B cell (primary cell): ENCODE measurements at regions not wholly inside any gene's neighbourhood (a gene's known extent, or its start where the extent isn't known, plus 50 kb on each side); places are given as distances from the start of the nearest gene placed in this dataset.
A peak's percentile ranks its signal among the peaks of the same experiment; 100 is the strongest.

ENCODE experiments used
- ATAC-seq: fragments of 200-7000 bp; cut with Tn5 transposase; one replicate; pipeline ENCODE4 v1.10.0; 2021; ENCODE audit warnings: low read depth, mild to moderate bottlenecking, moderate number of reproducible peaks, moderate library complexity
- CTCF ChIA-PET: fragments of 350-600 bp; sonication (Branson Sonifier 250); formaldehyde crosslinking; loops from one replicate; lab custom pipeline; 2021; ENCODE audit warnings: antibody characterized with exemption, inconsistent platforms; lab: Charles Lee
- POLR2A ChIA-PET: fragments of 350-600 bp; sonication (Branson Sonifier 250); formaldehyde crosslinking; loops from one replicate; lab custom pipeline; 2021; ENCODE audit warnings: antibody characterized with exemption; lab: Charles Lee
- DNase-seq: peaks from one replicate; pipeline ENCODE4 v3.0.0; 2013
- H2AFZ ChIP-seq: 2 replicates; pipeline ENCODE4 v1.6.1; 2012; ENCODE audit warnings: mild to moderate bottlenecking, low read depth, low read length; ENCODE audit not compliant: insufficient read depth, poor library complexity, severe bottlenecking
- H3K27ac ChIP-seq, 2 donors: 1 replicate in 1 of 2; 2 replicates in 1 of 2; pipeline ENCODE4 v1.5.1; 2012 to 2013; ENCODE audit warnings: low read length in 2 of 2, mild to moderate bottlenecking in 2 of 2, moderate library complexity in 1 of 2
- H3K27me3 ChIP-seq, 4 experiments: fragments of 200-600 bp in 1 of 4; sonication (generic) in 1 of 4; replicated peaks in 1 of 4; 1 replicate in 2 of 4; 2 replicates in 2 of 4; pipeline versions ENCODE4 v1.6.1 to v1.7.0; 2013 to 2016; ENCODE audit warnings: low read length in 3 of 4, mild to moderate bottlenecking in 2 of 4, mixed read lengths in 1 of 4, moderate library complexity in 1 of 4; ENCODE audit not compliant: insufficient read depth in 4 of 4, control insufficient read depth in 3 of 4; ENCODE audit errors: control extremely low read depth in 1 of 4
- H3K36me3 ChIP-seq, 2 experiments: replicated peaks in 1 of 2; 1 replicate in 1 of 2; 2 replicates in 1 of 2; pipeline versions ENCODE4 v1.6.1 to v1.7.1; 2013; ENCODE audit warnings: low read length in 1 of 2; ENCODE audit not compliant: insufficient read depth in 2 of 2, control insufficient read depth in 1 of 2; ENCODE audit errors: control extremely low read depth in 1 of 2, extremely low read depth in 1 of 2
- H3K4me1 ChIP-seq, 2 donors: fragments of 200-600 bp in 1 of 2; sonication (generic) in 1 of 2; 1 replicate in 1 of 2; 2 replicates in 1 of 2; pipeline versions ENCODE4 v1.5.1 to v1.6.1; 2013 to 2017; ENCODE audit warnings: low read length in 2 of 2; ENCODE audit not compliant: control insufficient read depth in 2 of 2, insufficient read depth in 2 of 2
- H3K4me2 ChIP-seq: replicated peaks from 2 replicates; pipeline ENCODE3; 2012; ENCODE audit warnings: mild to moderate bottlenecking, low read depth, low read length; ENCODE audit not compliant: poor library complexity, severe bottlenecking
- H3K4me3 ChIP-seq, 5 experiments: fragments of 200-600 bp in 1 of 5; sonication (generic) in 1 of 5; 1 replicate in 3 of 5; 2 replicates in 2 of 5; pipeline versions ENCODE4 v1.5.1 to v1.7.0; 2011 to 2016; ENCODE audit warnings: low read length in 4 of 5, mild to moderate bottlenecking in 4 of 5, low read depth in 2 of 5, control low read depth in 1 of 5, moderate library complexity in 1 of 5; ENCODE audit not compliant: insufficient read depth in 1 of 5; ENCODE audit errors: control extremely low read depth in 1 of 5, extremely low read depth in 1 of 5
- H3K79me2 ChIP-seq: fragments of 200-600 bp; sonication (generic); one replicate; pipeline ENCODE4 v1.6.0; 2016; ENCODE audit warnings: low read length; ENCODE audit not compliant: control insufficient read depth, insufficient read depth
- H3K9ac ChIP-seq: fragments of 200-600 bp; sonication (generic); 2 replicates; pipeline ENCODE4 v1.6.1; 2017; ENCODE audit warnings: mild to moderate bottlenecking, low read length, moderate library complexity
- H3K9me3 ChIP-seq, 3 donors: one replicate each; pipeline versions ENCODE4 v1.6.1 to v1.7.1; 2013; ENCODE audit warnings: low read length in 2 of 3; ENCODE audit not compliant: control insufficient read depth in 2 of 3, insufficient read depth in 1 of 3; ENCODE audit errors: control extremely low read depth in 1 of 3
- H4K20me1 ChIP-seq: 2 replicates; pipeline ENCODE4 v1.6.0; 2012; ENCODE audit warnings: mild to moderate bottlenecking, low read length; ENCODE audit not compliant: insufficient read depth, control insufficient read depth, poor library complexity, severe bottlenecking
- H3K27ac Mint-ChIP-seq: one replicate; pipeline ENCODE4 v1.8.0; 2021; ENCODE audit warnings: mixed read lengths
- H3K27me3 Mint-ChIP-seq: one replicate; pipeline ENCODE4 v1.8.0; 2021; ENCODE audit warnings: mixed read lengths
- H3K4me1 Mint-ChIP-seq: one replicate; pipeline ENCODE4 v1.8.0; 2021; ENCODE audit warnings: mixed read lengths
- H3K4me3 Mint-ChIP-seq: one replicate; pipeline ENCODE4 v1.8.0; 2021; ENCODE audit warnings: mixed read lengths
- H3K9me3 Mint-ChIP-seq: one replicate; pipeline ENCODE4 v1.8.0; 2022; ENCODE audit warnings: mixed read lengths; ENCODE audit not compliant: insufficient read depth
- CTCF ChIP-seq: fragments of 200-600 bp; IDR thresholded peaks from one replicate; pipeline ENCODE4 v1.8.0; 2022; ENCODE audit warnings: antibody characterized with exemption, mild to moderate bottlenecking
- EZH2 ChIP-seq: IDR thresholded peaks from 2 replicates; pipeline ENCODE4 v1.6.1; 2012; ENCODE audit warnings: borderline replicate concordance, low read depth, mild to moderate bottlenecking, moderate library complexity, low read length; ENCODE audit not compliant: insufficient read depth, poor library complexity, severe bottlenecking
- WGBS: methylation state at CpG from one replicate; pipeline ENCODE4 v1.1.5; 2013; ENCODE audit warnings: missing lambda C conversion rate; ENCODE audit not compliant: insufficient coverage; 5-methylcytosine and 5-hydroxymethylcytosine counted together
- intact Hi-C: fragments of 100-400 bp; cut with micrococcal nuclease; formaldehyde crosslinking; loops from one replicate; pipeline ENCODE4 v1.10.0; 2022

GRCh38 chr12:92360543-92360942 lies 214.9 kb upstream of the BTG1 start:
- no peak for ATAC-seq
- H3K27ac ChIP-seq = peak overlapping the region in 1 of 2 donors; percentile 96
- H3K9me3 ChIP-seq = peaks cover 0 to 3% (median 2%) of the 10 kb centered on the region in 3 donors
- DNase-seq = peak; percentile 31
- H3K9me3 Mint-ChIP-seq = peaks cover 2% of the 10 kb centered on the region
- intact Hi-C loops = loop anchor here (5.0 kb wide), 1 partner anchor 33 kb away; no protein-coding TSS in a partner anchor
- TF ChIP-seq EZH2 (no peak), CTCF (no peak)
- H3K4me1 Mint-ChIP-seq = peaks cover 78% of the 10 kb centered on the region
- POLR2A ChIA-PET = interaction anchor here (1.1 to 1.5 kb wide), 2 partner anchors 85 to 215 kb away, joined by 3 to 5 read pairs; partner anchors contain the start of gene BTG1
- peak overlapping the region in 1 of 5 experiments; percentile 4 for H3K4me3 ChIP-seq
- peak overlapping the region; percentile 47 for H3K27ac Mint-ChIP-seq
- H3K27me3 Mint-ChIP-seq = no peaks in the 10 kb centered on the region
- peaks cover 54 to 60% of the 10 kb centered on the region in 2 donors for H3K4me1 ChIP-seq
- H3K79me2 ChIP-seq = peaks cover 7% of the 10 kb centered on the region
- H4K20me1 ChIP-seq = no peaks in the 10 kb centered on the region
- CTCF ChIA-PET = interaction anchor here (1.1 to 1.8 kb wide), 3 partner anchors 20 to 215 kb away, joined by 3 to 7 read pairs (median 5); partner anchors contain the start of gene BTG1
- peak overlapping the region; percentile 32 for H3K4me2 ChIP-seq
- H3K4me3 Mint-ChIP-seq = peak overlapping the region; percentile 5
- H3K9ac ChIP-seq = no peak overlapping the region
- H3K36me3 ChIP-seq = no peaks in the 10 kb centered on the region
- no CpG with 5 or more reads among the region's 2 CpGs for WGBS
- peak overlapping the region; percentile 20 for H2AFZ ChIP-seq
- no peaks in the 10 kb centered on the region for H3K27me3 ChIP-seq

GRCh38 chr12:92359581-92360209 lies 214.0 kb upstream of the BTG1 start:
- Mint-ChIP-seq H3K27ac (peak overlapping the region; percentile 47), H3K9me3 (peaks cover 2% of the 10 kb centered on the region), H3K4me3 (no peak overlapping the region), H3K4me1 (peaks cover 77% of the 10 kb centered on the region), H3K27me3 (no peaks in the 10 kb centered on the region)
- Histone ChIP-seq H3K4me2 (peak overlapping the region; percentile 32), H3K4me1 (peaks cover 48 to 54% of the 10 kb centered on the region in 2 donors), H4K20me1 (no peaks in the 10 kb centered on the region), H2AFZ (no peak overlapping the region), H3K27me3 (no peaks in the 10 kb centered on the region), H3K4me3 (no peak overlapping the region), H3K9me3 (peaks cover 0 to 3% (median 2%) of the 10 kb centered on the region in 3 donors), H3K36me3 (no peaks in the 10 kb centered on the region), H3K27ac (no peak overlapping the region), H3K79me2 (peaks cover 7% of the 10 kb centered on the region), H3K9ac (no peak overlapping the region)
- no peak for DNase-seq
- no peak for TF ChIP-seq EZH2
- intact Hi-C loops = loop anchor here (5.0 kb wide), 1 partner anchor 32 kb away; no protein-coding TSS in a partner anchor
- WGBS = no CpG with 5 or more reads among the region's 2 CpGs
- no peak for ATAC-seq
- CTCF ChIA-PET = interaction anchor here (1.1 to 1.8 kb wide), 3 partner anchors 19 to 215 kb away, joined by 3 to 7 read pairs (median 5); partner anchors contain the start of gene BTG1
- POLR2A ChIA-PET = interaction anchor here (1.5 kb wide), 1 partner anchor 86 kb away, joined by 5 read pairs; no protein-coding TSS in a partner anchor
